ENCODE measurements at regions not wholly inside any gene's neighbourhood (a gene's known extent, or its start where the extent isn't known, plus 50 kb on each side); places are given as distances from the start of the nearest gene placed in this dataset.

DNA sequence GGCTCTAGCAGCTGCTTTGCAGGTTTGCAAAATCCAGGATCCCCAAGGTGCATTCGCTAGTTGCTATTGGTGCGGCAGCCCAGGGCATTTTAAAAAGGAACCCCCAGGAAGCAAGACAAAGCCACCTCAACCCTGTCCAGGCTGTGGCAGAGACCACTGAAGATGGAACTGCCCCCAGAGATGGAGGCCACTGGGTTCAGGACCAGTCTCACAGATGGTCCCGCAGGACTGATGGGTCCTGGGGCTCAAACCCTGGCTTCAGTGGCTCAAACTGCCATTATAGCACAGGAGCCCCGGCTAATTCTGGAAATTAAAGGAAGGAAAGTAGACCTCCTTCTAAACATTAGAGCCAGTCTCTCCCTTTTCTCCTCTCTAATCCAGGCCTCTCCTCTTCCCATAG lies 79.8 kb upstream of the TSPAN11 start:
- H3T11ph ChIP-seq (ENCODE audit: low read length), result no peak overlapping the region
- Mint-ChIP-seq H3K27ac (no peak overlapping the region), H3K36me3 (ENCODE audit: insufficient read depth in 1 of 3, low read depth in 3 of 3) (no peaks in the 10 kb centered on the region), H3K27me3 (ENCODE audit: low read depth) (peaks cover 8% of the 10 kb centered on the region), H3K4me1 (peaks cover 26 to 31% of the 10 kb centered on the region in 2 experiments), H3K9me3 (peaks cover 0 to 3% of the 10 kb centered on the region in 2 experiments; a peak in 2 of 5 replicates), H3K4me3 (no peak overlapping the region)
- no peaks in the 10 kb centered on the region for H3K9me3 ChIP-seq (ENCODE audit: control insufficient read depth, low read depth, low read length)
- no peaks in the 10 kb centered on the region for H3K23me2 ChIP-seq (ENCODE audit: insufficient read length, low read depth, low read length, poor library complexity, severe bottlenecking)
- H3K4ac ChIP-seq (ENCODE audit: low read depth, low read length), result no peak overlapping the region
- H4K5ac ChIP-seq (ENCODE audit: insufficient read length, low read depth, low read length), result no peak overlapping the region
- no peaks in the 10 kb centered on the region for H4K20me1 ChIP-seq (ENCODE audit: control insufficient read depth, insufficient read depth, insufficient read length)
- TF ChIP-seq, protein P1, sequence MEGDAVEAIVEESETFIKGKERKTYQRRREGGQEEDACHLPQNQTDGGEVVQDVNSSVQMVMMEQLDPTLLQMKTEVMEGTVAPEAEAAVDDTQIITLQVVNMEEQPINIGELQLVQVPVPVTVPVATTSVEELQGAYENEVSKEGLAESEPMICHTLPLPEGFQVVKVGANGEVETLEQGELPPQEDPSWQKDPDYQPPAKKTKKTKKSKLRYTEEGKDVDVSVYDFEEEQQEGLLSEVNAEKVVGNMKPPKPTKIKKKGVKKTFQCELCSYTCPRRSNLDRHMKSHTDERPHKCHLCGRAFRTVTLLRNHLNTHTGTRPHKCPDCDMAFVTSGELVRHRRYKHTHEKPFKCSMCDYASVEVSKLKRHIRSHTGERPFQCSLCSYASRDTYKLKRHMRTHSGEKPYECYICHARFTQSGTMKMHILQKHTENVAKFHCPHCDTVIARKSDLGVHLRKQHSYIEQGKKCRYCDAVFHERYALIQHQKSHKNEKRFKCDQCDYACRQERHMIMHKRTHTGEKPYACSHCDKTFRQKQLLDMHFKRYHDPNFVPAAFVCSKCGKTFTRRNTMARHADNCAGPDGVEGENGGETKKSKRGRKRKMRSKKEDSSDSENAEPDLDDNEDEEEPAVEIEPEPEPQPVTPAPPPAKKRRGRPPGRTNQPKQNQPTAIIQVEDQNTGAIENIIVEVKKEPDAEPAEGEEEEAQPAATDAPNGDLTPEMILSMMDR (conservative IDR thresholded peaks at IDR 0.05), result no peak
- no peak overlapping the region for H2BK12ac ChIP-seq (ENCODE audit: insufficient read length, low read depth, low read length)
- H4K8ac ChIP-seq (replicated peaks; ENCODE audit: insufficient read length, low read depth, low read length), result no peak overlapping the region
- no peak overlapping the region for H2AK5ac ChIP-seq (ENCODE audit: insufficient read length, low read length)
- no peak overlapping the region for H2BK20ac ChIP-seq (ENCODE audit: low read depth, low read length, poor library complexity, severe bottlenecking)
- no peak overlapping the region for H2BK120ac ChIP-seq (ENCODE audit: low read depth, low read length, poor library complexity, severe bottlenecking)
- no CpG with 5 or more reads among the region's 4 CpGs for WGBS (ENCODE audit: extremely low coverage, insufficient read length, low lambda C conversion rate)
- peak; percentile 24 for DNase-seq
- no peaks in the 10 kb centered on the region for H3K27me3 ChIP-seq (ENCODE audit: insufficient read depth, low read length)
- no peaks in the 10 kb centered on the region for H3K79me2 ChIP-seq (ENCODE audit: insufficient read depth, low read length)
- H2BK5ac ChIP-seq (ENCODE audit: insufficient read length, low read length), result no peak overlapping the region
- H3K79me1 ChIP-seq (ENCODE audit: insufficient read depth, low read depth, low read length, poor library complexity, severe bottlenecking), result no peaks in the 10 kb centered on the region
- no peak overlapping the region for H3K23ac ChIP-seq (ENCODE audit: insufficient read length, low read depth, low read length)
- no peak overlapping the region for H3K18ac ChIP-seq (ENCODE audit: insufficient read length, low read depth, low read length)
- no peak overlapping the region for H4K91ac ChIP-seq (ENCODE audit: insufficient read length, low read depth, low read length)
- peaks cover 4% of the 10 kb centered on the region for H3K4me1 ChIP-seq (ENCODE audit: insufficient read depth, low read length)
- no peak overlapping the region for H3K56ac ChIP-seq (ENCODE audit: insufficient read length, low read depth, low read length)
- H3K9ac ChIP-seq (ENCODE audit: extremely low read depth, insufficient read length, low read length), result no peak overlapping the region
- no peak overlapping the region for H2AFZ ChIP-seq (ENCODE audit: low read length)
- H3K4me2 ChIP-seq (ENCODE audit: insufficient read depth, insufficient read length, low read length), result no peak overlapping the region
- H2BK15ac ChIP-seq (ENCODE audit: low read depth, low read length), result no peak overlapping the region
- H3K14ac ChIP-seq (ENCODE audit: insufficient read depth, low read length), result no peak overlapping the region
- no peak overlapping the region for H3K27ac ChIP-seq (ENCODE audit: insufficient read length, low read depth, low read length)
